Upper lobe of right lung (tissue), 1 donor: ENCODE measurements at regions not wholly inside any gene's neighbourhood (a gene's known extent, or its start where the extent isn't known, plus 50 kb on each side); places are given as distances from the start of the nearest gene placed in this dataset.
A peak's percentile ranks its signal among the peaks of the same experiment; 100 is the strongest.

Experiments used
- ATAC-seq: fragments of 200-7000 bp; cut with Tn5 transposase; one replicate; pipeline ENCODE4 v1.9.1; 2020; ENCODE audit warnings: mild to moderate bottlenecking, moderate library complexity
- DNase-seq: peaks from one replicate; pipeline ENCODE4 v3.0.0-alpha.2; 2020
- H3K27ac ChIP-seq: fragments of 200-600 bp; one replicate; pipeline ENCODE4 v1.8.0; 2022
- H3K27me3 ChIP-seq: fragments of 200-600 bp; one replicate; pipeline ENCODE4 v1.8.0; 2022; ENCODE audit warnings: mild to moderate bottlenecking
- H3K36me3 ChIP-seq: fragments of 200-600 bp; one replicate; pipeline ENCODE4 v1.8.0; 2022
- H3K4me1 ChIP-seq: fragments of 200-600 bp; one replicate; pipeline ENCODE4 v1.8.0; 2022
- H3K4me3 ChIP-seq: fragments of 200-600 bp; one replicate; pipeline ENCODE4 v1.8.0; 2022; ENCODE audit warnings: mild to moderate bottlenecking
- H3K9me3 ChIP-seq: fragments of 200-600 bp; one replicate; pipeline ENCODE4 v1.8.0; 2022
- CTCF ChIP-seq: fragments of 200-600 bp; IDR thresholded peaks from one replicate; pipeline ENCODE4 v1.8.0; 2022; ENCODE audit warnings: antibody characterized with exemption
- intact Hi-C: fragments of 100-400 bp; cut with DNase I; formaldehyde crosslinking; loops from one replicate; pipeline ENCODE4 v1.11.0; 2022
- donor health status: DM: no; HTN: yes; CAD: no; lungs with severe emphysema.

DNA sequence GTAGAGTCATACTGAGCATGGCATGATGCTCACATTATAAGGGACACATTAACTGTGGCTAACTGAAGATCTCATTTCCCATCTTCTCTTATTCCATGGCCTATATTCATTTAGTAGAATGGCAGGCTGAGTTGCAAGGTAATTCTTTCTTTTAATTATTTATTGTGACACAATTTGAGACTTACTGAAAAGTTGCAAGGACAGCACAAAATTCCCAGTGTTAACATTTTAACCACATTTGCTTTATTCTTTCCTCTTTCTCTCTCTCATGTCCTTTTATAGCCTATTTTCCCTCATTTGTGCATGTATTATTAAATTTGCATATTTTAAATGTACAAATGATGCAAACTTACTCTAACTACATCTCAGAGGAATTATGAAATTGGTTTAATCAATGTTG is 366.1 kb upstream of the RPS23 start:
- intact Hi-C loops, result no loop called here
- ATAC-seq (no peak), DNase-seq (no peak)
- peaks cover 10% of the 10 kb centered on the region for H3K4me1 ChIP-seq
- no peak overlapping the region for H3K4me3 ChIP-seq
- no peaks in the 10 kb centered on the region for H3K9me3 ChIP-seq
- no peaks in the 10 kb centered on the region for H3K27me3 ChIP-seq
- H3K36me3 ChIP-seq, result no peaks in the 10 kb centered on the region
- TF ChIP-seq CTCF, result no peak
- no peak overlapping the region for H3K27ac ChIP-seq

DNA sequence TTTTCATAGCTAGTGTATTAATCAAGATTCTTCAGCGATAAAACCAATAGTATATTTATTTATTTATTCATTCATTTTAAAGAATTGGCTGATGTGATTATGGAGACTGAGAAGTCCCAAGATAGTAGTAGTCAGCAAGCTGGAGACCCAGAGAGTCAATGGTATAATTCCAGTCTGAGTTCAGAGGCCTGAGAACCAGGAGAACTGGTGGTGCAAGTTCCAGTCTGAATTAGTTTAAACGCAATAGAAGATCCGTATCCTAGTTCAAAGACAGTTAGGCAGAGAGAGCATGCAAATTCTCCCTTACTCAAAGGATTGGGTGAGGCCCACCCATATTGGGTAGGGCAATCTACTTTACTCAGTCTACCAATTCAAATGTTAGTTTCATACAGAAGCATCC is 364.2 kb upstream of the RPS23 start:
- ATAC-seq (no peak), DNase-seq (no peak)
- Histone ChIP-seq H3K9me3 (no peaks in the 10 kb centered on the region), H3K36me3 (no peaks in the 10 kb centered on the region), H3K4me1 (peaks cover 12% of the 10 kb centered on the region), H3K27me3 (no peaks in the 10 kb centered on the region), H3K4me3 (no peak overlapping the region), H3K27ac (no peak overlapping the region)
- no peak for TF ChIP-seq CTCF
- intact Hi-C loops, result no loop called here

DNA sequence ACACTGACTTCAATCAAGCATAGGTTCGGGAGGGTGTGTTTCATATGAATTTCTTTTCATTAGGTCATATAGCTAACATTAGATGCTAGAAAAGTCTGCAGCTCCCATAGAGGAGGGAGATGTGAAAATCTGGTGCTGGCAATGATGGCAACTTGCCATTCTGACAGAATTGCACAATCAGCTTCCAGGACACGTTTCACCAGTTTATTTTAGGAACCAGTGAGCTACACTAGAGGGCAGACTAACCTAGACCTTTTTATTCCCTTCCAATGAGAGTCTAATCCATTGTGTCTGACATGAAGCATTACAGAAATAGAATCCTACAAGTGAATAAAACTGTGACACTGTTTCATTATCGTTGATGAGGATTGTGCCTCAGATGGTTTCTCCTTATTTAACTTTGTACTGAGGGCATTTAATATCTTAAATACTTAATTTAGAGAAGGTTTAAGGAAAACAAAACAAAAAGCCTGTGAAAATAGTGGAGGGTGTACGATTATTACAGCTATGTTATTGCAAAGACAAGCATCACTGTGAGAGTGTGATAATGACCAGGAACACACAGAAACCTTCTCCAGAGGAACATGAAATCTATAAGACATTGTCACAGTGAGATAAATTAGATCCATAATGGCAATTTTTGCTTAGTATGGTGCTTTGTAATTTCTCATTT is 363.3 kb upstream of the RPS23 start:
- peak; percentile 93 for ATAC-seq
- Histone ChIP-seq H3K27me3 (no peaks in the 10 kb centered on the region), H3K4me1 (peaks cover 12% of the 10 kb centered on the region), H3K36me3 (no peaks in the 10 kb centered on the region), H3K9me3 (no peaks in the 10 kb centered on the region), H3K27ac (no peak overlapping the region), H3K4me3 (no peak overlapping the region)
- TF ChIP-seq CTCF, result peak; percentile 76
- intact Hi-C loops, result no loop called here
- no peak for DNase-seq

DNA sequence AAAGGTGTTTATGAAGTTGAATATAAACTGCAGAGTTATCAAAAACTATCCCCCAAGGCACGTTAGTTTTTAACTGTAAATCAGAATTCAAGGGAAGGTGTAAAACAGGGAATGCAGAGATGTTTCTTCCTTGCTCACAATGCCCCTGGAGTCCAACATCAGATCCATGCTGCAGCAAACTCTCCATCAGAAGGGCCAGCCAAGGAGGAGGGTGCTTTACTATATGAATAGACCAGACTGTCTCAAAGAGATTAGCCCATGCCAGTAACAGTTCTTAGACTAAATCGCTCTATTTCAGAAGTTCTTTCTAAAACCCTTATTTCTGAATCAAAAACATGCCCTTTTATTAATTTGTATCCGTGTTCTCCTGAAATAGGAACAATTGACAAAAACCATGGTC is 362.8 kb upstream of the RPS23 start:
- no peak overlapping the region for H3K4me3 ChIP-seq
- peaks cover 12% of the 10 kb centered on the region for H3K4me1 ChIP-seq
- H3K36me3 ChIP-seq, result no peaks in the 10 kb centered on the region
- no peak overlapping the region for H3K27ac ChIP-seq
- no peaks in the 10 kb centered on the region for H3K27me3 ChIP-seq
- H3K9me3 ChIP-seq, result no peaks in the 10 kb centered on the region
- intact Hi-C loops, result no loop called here
- no peak for ATAC-seq
- no peak for DNase-seq
- no peak for TF ChIP-seq CTCF

DNA sequence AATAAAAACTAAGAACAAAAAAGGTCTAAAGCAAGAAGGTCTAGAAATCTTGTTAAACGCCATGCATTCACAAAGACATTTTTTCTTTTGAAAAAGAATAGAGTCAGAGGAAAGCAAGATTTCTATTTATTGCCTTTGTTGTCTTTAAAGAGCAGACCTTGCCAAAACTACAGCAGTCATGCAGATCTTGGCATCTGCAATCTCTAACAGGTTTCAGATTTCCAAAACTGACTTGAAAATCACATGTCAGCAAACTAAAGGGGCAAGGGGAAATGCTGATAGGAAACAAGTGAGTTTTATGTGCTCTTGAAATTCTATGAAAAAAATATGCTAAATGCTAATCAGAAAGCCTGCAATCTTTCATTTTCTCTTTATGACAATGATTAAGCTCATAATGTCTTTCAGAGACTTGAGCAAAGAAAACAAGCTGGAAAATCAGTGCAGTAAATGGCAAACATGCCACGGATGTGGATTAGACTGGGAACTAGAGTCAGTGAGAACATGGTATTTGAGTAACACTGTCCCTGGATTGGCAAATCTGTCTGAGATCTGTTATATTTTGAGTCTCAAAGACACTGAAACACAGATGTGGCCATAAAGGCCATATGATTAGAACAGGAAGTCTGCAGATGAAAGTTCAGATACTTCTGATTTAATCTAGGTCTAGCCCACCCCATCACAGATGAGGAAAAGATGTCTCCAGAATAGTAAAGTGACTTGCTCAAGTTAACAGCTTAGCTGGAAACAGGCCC is 361.4 kb upstream of the RPS23 start:
- Histone ChIP-seq H3K4me1 (peaks cover 12% of the 10 kb centered on the region), H3K36me3 (no peaks in the 10 kb centered on the region), H3K9me3 (no peaks in the 10 kb centered on the region), H3K4me3 (no peak overlapping the region), H3K27me3 (no peaks in the 10 kb centered on the region), H3K27ac (no peak overlapping the region)
- intact Hi-C loops, result no loop called here
- no peak for TF ChIP-seq CTCF
- ATAC-seq (peak; percentile 55), DNase-seq (no peak)
